ENCODE measurements at regions not wholly inside any gene's neighbourhood (a gene's known extent, or its start where the extent isn't known, plus 50 kb on each side); places are given as distances from the start of the nearest gene placed in this dataset.

DNA sequence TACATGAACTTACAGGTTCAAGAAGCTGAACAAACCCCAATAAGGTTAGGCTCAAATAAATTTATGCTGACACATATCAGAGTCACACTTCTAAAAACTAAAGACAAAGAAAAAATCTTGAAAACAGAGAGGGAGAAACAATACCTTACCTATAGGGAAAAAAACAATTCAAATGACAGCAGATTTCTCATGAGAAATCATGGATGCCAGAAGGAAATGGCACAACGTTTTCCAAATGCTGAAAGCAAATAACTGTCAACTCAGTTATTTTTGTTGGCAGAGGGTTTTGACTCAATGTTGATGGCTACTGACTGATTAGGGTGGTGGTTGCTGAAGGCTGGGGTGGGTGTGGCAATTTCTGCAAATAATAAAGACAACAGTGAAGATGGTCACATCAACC, 239.4 kb downstream of the ARHGAP12 start:
- H3K4me3 ChIP-seq (ENCODE audit: low read depth in 1 of 5, low read length in 5 of 5): no peak overlapping the region
- peaks cover 5 to 18% (median 14%) of the 10 kb centered on the region in 5 donors for H3K9me3 ChIP-seq (ENCODE audit: control insufficient read depth in 5 of 5, low read length in 5 of 5)
- H3K27me3 ChIP-seq (ENCODE audit: control insufficient read depth in 5 of 5, insufficient read depth in 4 of 5, low read length in 5 of 5): no peaks in the 10 kb centered on the region
- no peak overlapping the region for H3K27ac ChIP-seq (ENCODE audit: low read depth, low read length)
- H3K9ac ChIP-seq (ENCODE audit: low read length in 5 of 5): no peak overlapping the region
- peaks cover 0 to 5% (median 0%) of the 10 kb centered on the region in 5 donors for H3K4me1 ChIP-seq (ENCODE audit: control insufficient read depth in 5 of 5, insufficient read depth in 5 of 5, low read length in 5 of 5)
- no peaks in the 10 kb centered on the region for H3K36me3 ChIP-seq (ENCODE audit: control insufficient read depth in 5 of 5, insufficient read depth in 5 of 5, low read length in 5 of 5)

DNA sequence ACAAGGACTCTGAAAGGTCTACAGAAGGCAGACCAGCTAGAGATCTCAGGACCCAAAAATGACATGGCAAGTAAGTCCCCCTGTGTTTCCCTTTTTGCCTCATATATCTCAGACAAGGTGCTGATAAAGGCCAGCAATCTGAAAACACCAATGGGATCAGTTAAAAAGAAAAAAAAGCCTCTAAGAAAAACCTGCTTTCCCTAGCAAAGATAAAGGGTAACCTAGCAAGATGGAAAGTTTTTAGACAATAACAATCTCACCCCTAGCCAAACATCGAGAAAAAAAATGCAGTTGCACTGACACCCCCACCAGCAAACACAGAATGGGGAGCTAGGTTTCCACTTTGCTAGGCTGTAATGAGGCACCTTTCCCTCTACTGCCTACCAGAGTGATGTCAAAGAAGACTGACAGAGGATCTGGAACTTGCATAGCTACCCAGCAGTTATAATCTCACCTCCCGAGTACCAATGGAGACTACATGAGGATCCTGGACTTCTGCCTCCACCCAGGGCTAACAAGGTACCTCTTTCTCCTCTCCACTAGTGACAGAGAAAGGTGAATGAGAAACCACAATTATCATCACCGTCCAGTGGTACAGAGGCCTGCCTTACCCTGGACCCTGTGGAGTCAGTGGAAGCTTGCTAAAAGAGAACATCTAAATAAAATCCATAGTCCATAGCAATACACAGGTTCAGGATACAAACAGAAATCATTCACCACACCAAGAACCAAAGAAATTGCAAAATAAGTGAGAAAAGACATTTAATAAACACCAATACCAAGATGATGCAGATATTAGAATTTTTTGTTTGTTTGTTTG, 240.8 kb downstream of the ARHGAP12 start:
- Histone ChIP-seq H3K27ac (ENCODE audit: low read depth, low read length) (no peak overlapping the region), H3K27me3 (ENCODE audit: control insufficient read depth in 5 of 5, insufficient read depth in 4 of 5, low read length in 5 of 5) (no peaks in the 10 kb centered on the region), H3K9ac (ENCODE audit: low read length in 5 of 5) (no peak overlapping the region), H3K4me3 (ENCODE audit: low read depth in 1 of 5, low read length in 5 of 5) (no peak overlapping the region), H3K4me1 (ENCODE audit: control insufficient read depth in 5 of 5, insufficient read depth in 5 of 5, low read length in 5 of 5) (no peaks in the 10 kb centered on the region), H3K9me3 (ENCODE audit: control insufficient read depth in 5 of 5, low read length in 5 of 5) (peaks cover 11 to 28% (median 23%) of the 10 kb centered on the region in 5 donors), H3K36me3 (ENCODE audit: control insufficient read depth in 5 of 5, insufficient read depth in 5 of 5, low read length in 5 of 5) (no peaks in the 10 kb centered on the region)

DNA sequence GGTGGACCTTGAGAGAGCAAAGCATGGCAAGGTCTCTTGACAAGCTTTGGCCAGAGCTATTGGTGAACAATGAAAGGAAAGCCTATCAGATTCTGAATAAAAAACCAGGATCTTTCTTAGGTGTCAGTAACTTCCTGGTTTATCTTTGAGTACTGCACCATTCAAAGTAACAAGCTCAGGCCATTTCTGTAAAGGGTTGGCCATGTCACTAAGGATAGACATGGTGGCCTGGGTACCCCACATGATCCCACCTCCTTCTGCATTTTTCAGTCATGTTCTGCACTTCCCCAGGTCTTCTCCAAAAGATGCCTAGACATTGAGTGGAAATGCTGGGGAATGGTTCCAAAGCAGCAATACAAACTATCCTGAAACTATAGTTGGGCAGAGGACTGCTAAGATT, 242.0 kb downstream of the ARHGAP12 start:
- H3K4me3 ChIP-seq (ENCODE audit: low read depth in 1 of 5, low read length in 5 of 5): no peak overlapping the region
- no peak overlapping the region for H3K9ac ChIP-seq (ENCODE audit: low read length in 5 of 5)
- H3K9me3 ChIP-seq (ENCODE audit: control insufficient read depth in 5 of 5, low read length in 5 of 5): peaks cover 13 to 35% (median 28%) of the 10 kb centered on the region in 5 donors
- H3K36me3 ChIP-seq (ENCODE audit: control insufficient read depth in 5 of 5, insufficient read depth in 5 of 5, low read length in 5 of 5): no peaks in the 10 kb centered on the region
- no peaks in the 10 kb centered on the region for H3K27me3 ChIP-seq (ENCODE audit: control insufficient read depth in 5 of 5, insufficient read depth in 4 of 5, low read length in 5 of 5)
- no peak overlapping the region for H3K27ac ChIP-seq (ENCODE audit: low read depth, low read length)
- no peaks in the 10 kb centered on the region for H3K4me1 ChIP-seq (ENCODE audit: control insufficient read depth in 5 of 5, insufficient read depth in 5 of 5, low read length in 5 of 5)

DNA sequence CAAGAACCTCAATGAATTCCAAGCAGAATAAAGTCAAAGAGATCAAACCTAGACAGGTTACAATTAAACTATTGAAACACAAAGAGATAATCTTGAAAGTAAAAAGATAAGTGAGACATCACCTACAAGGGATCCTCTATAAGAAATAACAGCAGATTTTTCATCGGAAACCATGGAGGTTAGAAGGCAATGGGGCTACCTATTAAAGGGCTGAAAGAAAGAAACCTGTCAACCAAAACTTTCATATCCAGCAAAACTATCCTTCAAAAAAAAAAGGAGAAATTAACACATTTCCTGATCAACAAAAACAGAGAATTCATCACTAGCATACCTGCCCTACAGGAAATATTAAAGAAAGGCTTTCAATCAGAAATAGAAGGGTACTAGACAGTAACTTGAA, 244.9 kb downstream of the ARHGAP12 start:
- no peaks in the 10 kb centered on the region for H3K36me3 ChIP-seq (ENCODE audit: control insufficient read depth in 5 of 5, insufficient read depth in 5 of 5, low read length in 5 of 5)
- no peaks in the 10 kb centered on the region for H3K27me3 ChIP-seq (ENCODE audit: control insufficient read depth in 5 of 5, insufficient read depth in 4 of 5, low read length in 5 of 5)
- H3K9ac ChIP-seq (ENCODE audit: low read length in 5 of 5): no peak overlapping the region
- peaks cover 0 to 4% (median 3%) of the 10 kb centered on the region in 5 donors for H3K4me1 ChIP-seq (ENCODE audit: control insufficient read depth in 5 of 5, insufficient read depth in 5 of 5, low read length in 5 of 5)
- no peak overlapping the region for H3K4me3 ChIP-seq (ENCODE audit: low read depth in 1 of 5, low read length in 5 of 5)
- H3K27ac ChIP-seq (ENCODE audit: low read depth, low read length): no peak overlapping the region
- peaks cover 8 to 25% (median 22%) of the 10 kb centered on the region in 5 donors for H3K9me3 ChIP-seq (ENCODE audit: control insufficient read depth in 5 of 5, low read length in 5 of 5)

DNA sequence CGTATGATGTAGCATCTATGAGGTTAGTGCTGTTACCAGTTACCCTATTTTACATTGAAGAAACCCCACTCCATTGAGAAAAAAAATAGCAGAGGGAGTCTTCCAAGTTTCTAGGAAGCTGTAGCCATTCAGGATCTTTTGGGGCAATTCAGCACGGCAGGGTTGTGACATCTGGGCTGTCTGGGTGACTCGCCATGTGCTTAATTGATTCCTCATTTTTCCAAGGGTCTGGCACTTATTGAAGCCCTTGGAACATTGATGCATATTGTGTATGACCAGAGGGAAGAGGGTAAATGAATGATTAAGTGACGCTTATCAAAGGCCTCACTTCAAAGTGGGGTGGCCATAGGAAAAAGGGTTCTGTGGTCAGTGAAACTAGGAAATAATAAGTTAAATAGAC, 248.7 kb downstream of the ARHGAP12 start:
- Histone ChIP-seq H3K4me3 (ENCODE audit: low read depth in 1 of 5, low read length in 5 of 5) (no peak overlapping the region), H3K27me3 (ENCODE audit: control insufficient read depth in 5 of 5, insufficient read depth in 4 of 5, low read length in 5 of 5) (no peaks in the 10 kb centered on the region), H3K9ac (ENCODE audit: low read length in 5 of 5) (no peak overlapping the region), H3K36me3 (ENCODE audit: control insufficient read depth in 5 of 5, insufficient read depth in 5 of 5, low read length in 5 of 5) (no peaks in the 10 kb centered on the region), H3K9me3 (ENCODE audit: control insufficient read depth in 5 of 5, low read length in 5 of 5) (peaks cover 11 to 39% (median 31%) of the 10 kb centered on the region in 5 donors), H3K4me1 (ENCODE audit: control insufficient read depth in 5 of 5, insufficient read depth in 5 of 5, low read length in 5 of 5) (peaks cover 0 to 14% (median 12%) of the 10 kb centered on the region in 5 donors), H3K27ac (ENCODE audit: low read depth, low read length) (no peak overlapping the region)

DNA sequence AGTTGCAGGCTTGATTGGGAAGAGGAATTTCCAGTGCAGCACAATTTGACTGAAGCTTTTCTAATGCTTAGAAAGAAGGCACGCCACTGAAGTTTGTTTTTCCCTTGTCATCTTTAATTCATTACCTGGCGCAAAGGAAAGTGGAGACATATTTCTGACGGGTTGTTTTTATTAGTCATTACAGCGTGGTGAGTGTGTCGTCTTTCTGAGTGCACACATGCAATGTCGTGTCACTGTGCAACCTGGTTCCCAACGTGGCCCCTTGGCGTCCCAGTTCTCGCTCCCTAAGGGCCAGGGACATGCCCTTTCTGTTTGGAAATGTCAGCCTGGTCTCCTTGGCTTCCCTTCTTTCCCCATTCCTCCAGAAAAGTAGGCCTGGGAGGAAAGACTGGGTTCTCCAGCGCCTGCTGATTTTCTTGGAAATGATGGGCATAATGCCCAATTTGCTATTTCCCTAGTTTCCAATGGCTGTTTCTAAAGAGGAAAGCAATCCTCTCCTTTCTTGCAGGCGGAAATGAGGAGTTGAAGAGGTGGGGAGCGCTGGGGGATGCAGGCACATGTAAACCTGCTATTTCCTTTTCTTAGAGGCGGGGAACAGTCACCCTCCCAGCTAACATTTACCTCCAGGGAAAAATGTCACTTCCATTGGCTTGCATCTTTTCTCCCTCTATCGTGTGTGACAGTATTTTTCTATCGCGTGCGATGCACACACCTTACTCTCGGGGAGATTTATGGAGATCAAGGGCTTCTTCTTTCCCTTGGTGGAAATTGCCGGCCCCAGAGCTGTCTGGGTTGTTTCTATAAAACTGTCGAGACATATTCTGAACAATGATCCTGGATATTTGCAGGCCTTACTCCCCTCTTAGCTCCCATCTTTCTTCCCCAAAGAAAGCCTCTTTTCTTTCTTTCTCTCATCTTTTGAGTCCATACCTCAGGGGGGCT, 249.8 kb downstream of the ARHGAP12 start:
- no peak overlapping the region for H3K27ac ChIP-seq (ENCODE audit: low read depth, low read length)
- H3K4me1 ChIP-seq (ENCODE audit: control insufficient read depth in 5 of 5, insufficient read depth in 5 of 5, low read length in 5 of 5): peaks cover 0 to 14% (median 12%) of the 10 kb centered on the region in 5 donors
- no peaks in the 10 kb centered on the region for H3K36me3 ChIP-seq (ENCODE audit: control insufficient read depth in 5 of 5, insufficient read depth in 5 of 5, low read length in 5 of 5)
- H3K9me3 ChIP-seq (ENCODE audit: control insufficient read depth in 5 of 5, low read length in 5 of 5): peaks cover 11 to 39% (median 30%) of the 10 kb centered on the region in 5 donors
- H3K27me3 ChIP-seq (ENCODE audit: control insufficient read depth in 5 of 5, insufficient read depth in 4 of 5, low read length in 5 of 5): no peaks in the 10 kb centered on the region
- H3K9ac ChIP-seq (ENCODE audit: low read length in 5 of 5): no peak overlapping the region
- H3K4me3 ChIP-seq (ENCODE audit: low read depth in 1 of 5, low read length in 5 of 5): peak overlapping the region in 1 of 5 donors; percentile 1

DNA sequence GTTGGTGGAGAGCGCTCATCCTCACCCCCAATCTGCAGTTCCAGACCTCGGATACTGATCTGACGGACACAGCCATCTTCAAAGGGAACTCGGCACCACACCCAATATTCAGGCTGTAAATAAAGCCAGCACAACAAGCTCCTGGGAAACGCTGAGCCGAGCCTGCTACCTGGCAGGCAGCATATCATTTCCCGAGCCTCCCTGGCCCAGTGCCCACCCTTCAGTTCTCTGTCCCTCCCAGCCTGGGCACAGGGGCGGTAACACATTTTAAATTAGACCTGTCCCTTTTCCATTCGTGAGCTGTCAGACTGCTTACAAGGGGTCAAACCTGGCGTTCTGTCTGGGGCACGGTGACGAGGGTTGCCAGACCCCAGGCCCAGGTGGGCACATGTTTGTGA, 250.5 kb downstream of the ARHGAP12 start:
- Histone ChIP-seq H3K4me1 (ENCODE audit: control insufficient read depth in 5 of 5, insufficient read depth in 5 of 5, low read length in 5 of 5) (peaks cover 0 to 14% (median 12%) of the 10 kb centered on the region in 5 donors), H3K27me3 (ENCODE audit: control insufficient read depth in 5 of 5, insufficient read depth in 4 of 5, low read length in 5 of 5) (no peaks in the 10 kb centered on the region), H3K9me3 (ENCODE audit: control insufficient read depth in 5 of 5, low read length in 5 of 5) (peaks cover 7 to 35% (median 24%) of the 10 kb centered on the region in 5 donors), H3K4me3 (ENCODE audit: low read depth in 1 of 5, low read length in 5 of 5) (no peak overlapping the region), H3K36me3 (ENCODE audit: control insufficient read depth in 5 of 5, insufficient read depth in 5 of 5, low read length in 5 of 5) (no peaks in the 10 kb centered on the region), H3K27ac (ENCODE audit: low read depth, low read length) (no peak overlapping the region), H3K9ac (ENCODE audit: low read length in 5 of 5) (no peak overlapping the region)

DNA sequence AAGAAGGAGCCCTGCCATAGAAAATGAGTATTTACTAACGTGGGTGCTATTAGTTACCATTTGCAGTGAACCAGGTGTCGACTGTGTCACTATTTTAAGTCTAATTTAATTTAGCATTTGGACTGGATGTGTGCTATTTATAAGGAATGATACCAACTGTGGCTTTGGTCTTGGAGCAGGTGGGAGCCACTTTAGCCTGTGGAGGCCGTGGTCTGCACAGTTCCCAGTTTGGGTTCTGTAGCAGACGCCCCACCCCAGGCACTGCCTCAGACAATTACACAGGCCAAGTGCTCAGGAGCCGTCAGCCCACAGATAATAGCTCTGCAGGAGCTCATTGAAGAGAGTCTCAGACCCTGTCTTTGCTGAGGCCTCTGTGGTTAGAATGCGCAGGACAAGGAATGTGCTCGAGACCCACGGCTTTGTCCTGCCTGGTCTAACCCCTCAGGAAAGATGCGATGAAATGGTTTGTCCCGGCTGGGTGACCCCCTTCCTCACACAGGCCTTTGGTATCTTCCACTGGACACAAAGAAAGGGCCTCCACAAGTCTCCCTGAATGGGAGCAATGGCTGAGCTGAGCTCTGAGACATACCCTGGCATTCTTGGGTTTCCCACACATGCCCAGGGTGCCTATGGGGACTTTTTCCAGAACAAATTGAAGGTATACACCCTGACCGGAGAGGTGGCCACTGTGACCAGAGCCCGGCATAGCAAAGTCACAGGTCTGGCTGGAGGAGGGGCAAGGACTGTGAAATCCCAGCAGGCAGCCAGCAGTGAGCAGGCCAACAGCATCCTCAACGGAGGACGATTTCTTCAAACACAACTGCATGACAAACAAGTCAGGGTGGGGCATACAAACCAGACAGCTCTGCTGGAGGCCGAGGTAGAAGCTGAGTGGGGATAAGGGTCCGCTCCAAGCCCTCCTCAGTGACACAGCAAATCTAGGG, 251.2 kb downstream of the ARHGAP12 start:
- no peaks in the 10 kb centered on the region for H3K36me3 ChIP-seq (ENCODE audit: control insufficient read depth in 5 of 5, insufficient read depth in 5 of 5, low read length in 5 of 5)
- H3K9me3 ChIP-seq (ENCODE audit: control insufficient read depth in 5 of 5, low read length in 5 of 5): peaks cover 5 to 35% (median 21%) of the 10 kb centered on the region in 5 donors
- peaks cover 0 to 14% (median 12%) of the 10 kb centered on the region in 5 donors for H3K4me1 ChIP-seq (ENCODE audit: control insufficient read depth in 5 of 5, insufficient read depth in 5 of 5, low read length in 5 of 5)
- no peak overlapping the region for H3K27ac ChIP-seq (ENCODE audit: low read depth, low read length)
- no peak overlapping the region for H3K9ac ChIP-seq (ENCODE audit: low read length in 5 of 5)
- no peak overlapping the region for H3K4me3 ChIP-seq (ENCODE audit: low read depth in 1 of 5, low read length in 5 of 5)
- no peaks in the 10 kb centered on the region for H3K27me3 ChIP-seq (ENCODE audit: control insufficient read depth in 5 of 5, insufficient read depth in 4 of 5, low read length in 5 of 5)

DNA sequence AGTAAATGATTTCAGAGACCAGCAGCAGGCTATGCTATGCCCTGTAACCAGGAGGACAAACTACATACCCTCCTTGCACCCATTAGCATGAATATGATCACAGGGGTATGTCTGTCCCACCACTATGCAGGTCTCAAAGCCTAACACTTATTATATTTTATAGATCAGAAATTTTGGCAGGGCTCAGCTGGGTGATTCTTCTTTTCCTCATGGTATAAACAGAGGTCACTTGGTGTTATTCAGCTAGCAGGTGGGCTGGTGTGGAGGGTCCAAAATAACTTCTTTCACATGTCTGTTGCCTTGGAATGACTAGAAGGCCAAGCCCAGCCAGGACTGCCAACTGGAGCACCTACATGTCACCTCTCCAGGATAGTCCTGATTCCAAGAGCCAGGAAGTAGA, 252.9 kb downstream of the ARHGAP12 start:
- Histone ChIP-seq H3K36me3 (ENCODE audit: control insufficient read depth in 5 of 5, insufficient read depth in 5 of 5, low read length in 5 of 5) (no peaks in the 10 kb centered on the region), H3K9me3 (ENCODE audit: control insufficient read depth in 5 of 5, low read length in 5 of 5) (peaks cover 6 to 38% (median 28%) of the 10 kb centered on the region in 5 donors), H3K27ac (ENCODE audit: low read depth, low read length) (no peak overlapping the region), H3K9ac (ENCODE audit: low read length in 5 of 5) (no peak overlapping the region), H3K4me3 (ENCODE audit: low read depth in 1 of 5, low read length in 5 of 5) (peak overlapping the region in 1 of 5 donors; percentile 4), H3K4me1 (ENCODE audit: control insufficient read depth in 5 of 5, insufficient read depth in 5 of 5, low read length in 5 of 5) (peaks cover 0 to 14% (median 12%) of the 10 kb centered on the region in 5 donors), H3K27me3 (ENCODE audit: control insufficient read depth in 5 of 5, insufficient read depth in 4 of 5, low read length in 5 of 5) (no peaks in the 10 kb centered on the region)
